ENCODE measurements at regions not wholly inside any gene's neighbourhood (a gene's known extent, or its start where the extent isn't known, plus 50 kb on each side); places are given as distances from the start of the nearest gene placed in this dataset.

DNA sequence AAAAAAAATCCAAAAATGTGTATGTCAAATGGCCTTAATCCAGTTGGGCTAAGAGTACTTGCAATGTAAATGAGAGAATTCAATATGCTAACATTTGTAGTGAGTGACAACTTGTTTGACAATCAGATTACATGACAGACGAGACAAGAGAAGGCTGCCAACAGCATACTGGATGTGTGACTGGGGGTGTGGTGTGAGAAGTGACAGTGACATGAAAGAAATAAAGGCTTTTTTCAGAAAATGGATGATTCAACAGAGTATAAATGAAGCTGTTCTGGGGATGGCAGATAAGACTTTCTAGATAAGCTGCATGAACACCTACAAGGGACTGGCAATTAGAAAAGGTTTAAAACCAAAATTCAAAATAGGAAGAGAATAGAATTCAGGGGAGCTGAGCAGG is 143.4 kb downstream of the CENPC start:
- TF ChIP-seq FOS (IDR thresholded peaks at IDR 0.05; ENCODE audit: borderline replicate concordance, insufficient read depth, low read length) (no peak), MYC (IDR thresholded peaks at IDR 0.05; ENCODE audit: low read depth, low read length) (no peak), POLR2AphosphoS5 (IDR thresholded peaks at IDR 0.05; ENCODE audit: insufficient read depth, low read depth, low read length) (no peak), GATA2 (IDR thresholded peaks at IDR 0.05; ENCODE audit: insufficient read depth, insufficient read length, low read depth, low read length) (no peak), MAX (IDR thresholded peaks at IDR 0.05; ENCODE audit: insufficient read depth, insufficient read length) (no peak), JUN (IDR thresholded peaks at IDR 0.05; ENCODE audit: borderline replicate concordance, insufficient read depth, insufficient read length, low read depth) (no peak), EZH2 (IDR thresholded peaks at IDR 0.05; ENCODE audit: borderline replicate concordance, low read depth, low read length, severe bottlenecking) (no peak), CTCF (IDR thresholded peaks at IDR 0.05; ENCODE audit: extremely low read depth in 1 of 2, insufficient read depth in 1 of 2, low read depth in 1 of 2, low read length in 2 of 2) (no peak), POLR2A (IDR thresholded peaks at IDR 0.05; ENCODE audit: low read depth, low read length) (no peak)
- H3K27me3 ChIP-seq (ENCODE audit: control insufficient read depth in 2 of 2, insufficient read depth in 2 of 2, low read length in 2 of 2), result peaks cover 0 to 3% of the 10 kb centered on the region in 2 experiments
- no peak overlapping the region for H2AFZ ChIP-seq (ENCODE audit: low read depth, low read length)
- H3K4me2 ChIP-seq (ENCODE audit: insufficient read depth, low read length), result no peak overlapping the region
- POLR2A ChIA-PET, result no interaction called here
- intact Hi-C loops (cut with micrococcal nuclease) (no loop called here), dilution Hi-C loops (cut with MboI; ENCODE audit: extremely low pct_ligation_motif_present, low sequenced_read_pairs) (no loop called here)
- FAIRE-seq (no peak), DNase-seq (ENCODE audit: low read depth, low spot score) (no peak)
- no peaks in the 10 kb centered on the region for H3K9me3 ChIP-seq (replicated peaks; ENCODE audit: control insufficient read depth, insufficient read depth, low read length)
- CTCF ChIA-PET, result interaction anchor here (1.2 kb wide), 1 partner anchor 9 kb away, joined by 4 read pairs; no protein-coding TSS in a partner anchor
- H3K9me1 ChIP-seq (replicated peaks; ENCODE audit: control insufficient read depth, extremely low read depth, insufficient read depth, low read length), result no peaks in the 10 kb centered on the region
- H4K20me1 ChIP-seq (replicated peaks; ENCODE audit: control insufficient read depth, extremely low read depth, insufficient read depth, low read length), result no peaks in the 10 kb centered on the region
- BruUV-seq (replicated peaks), result no TSS peak
- H3K27ac ChIP-seq (ENCODE audit: insufficient read depth, low read depth, low read length), result no peak overlapping the region
- H3K36me3 ChIP-seq (ENCODE audit: control insufficient read depth in 2 of 2, extremely low read depth in 1 of 2, insufficient read depth in 2 of 2, low read length in 2 of 2), result no peaks in the 10 kb centered on the region
- H3K4me1 ChIP-seq (ENCODE audit: control insufficient read depth, extremely low read depth, insufficient read depth, low read length), result no peaks in the 10 kb centered on the region
- H3K9ac ChIP-seq (replicated peaks; ENCODE audit: extremely low read depth, insufficient read depth, low read length), result no peak overlapping the region
- H3K4me3 ChIP-seq (replicated peaks in 1 of 3; ENCODE audit: insufficient read depth in 1 of 3, low read depth in 1 of 3, low read length in 3 of 3), result no peak overlapping the region
- H3K79me2 ChIP-seq (ENCODE audit: control insufficient read depth, insufficient read depth, low read length), result no peaks in the 10 kb centered on the region

Data from endothelial cell of umbilical vein (primary cell).